GM10847 (cell line): ENCODE measurements at regions not wholly inside any gene's neighbourhood (a gene's known extent, or its start where the extent isn't known, plus 50 kb on each side); places are given as distances from the start of the nearest gene placed in this dataset.

Source experiments
- POLR2A ChIP-seq: IDR thresholded peaks from 2 replicates; pipeline ENCODE4 v1.6.1; 2011; ENCODE audit not compliant: insufficient read length; ENCODE audit errors: extremely low read depth

DNA sequence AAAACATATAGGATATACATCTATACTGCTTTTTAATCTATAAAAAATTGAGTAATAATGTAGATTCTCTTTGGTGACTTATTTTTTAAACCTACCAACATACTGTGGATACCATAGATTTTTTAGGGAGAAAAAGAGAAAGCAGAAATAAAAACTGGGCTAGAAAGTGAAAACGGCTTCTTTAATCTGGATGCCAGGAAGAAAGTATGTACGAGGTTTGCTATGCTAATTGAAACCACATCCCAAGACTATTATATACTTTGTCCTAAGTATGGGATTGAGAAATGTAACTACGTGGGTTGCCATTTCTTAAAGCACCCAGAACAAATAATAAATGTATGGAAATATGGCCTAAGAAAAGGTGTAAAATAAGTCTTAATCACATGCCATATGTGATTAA lies 129.0 kb upstream of the NFE2L3 start:
- TF ChIP-seq POLR2A: no peak

DNA sequence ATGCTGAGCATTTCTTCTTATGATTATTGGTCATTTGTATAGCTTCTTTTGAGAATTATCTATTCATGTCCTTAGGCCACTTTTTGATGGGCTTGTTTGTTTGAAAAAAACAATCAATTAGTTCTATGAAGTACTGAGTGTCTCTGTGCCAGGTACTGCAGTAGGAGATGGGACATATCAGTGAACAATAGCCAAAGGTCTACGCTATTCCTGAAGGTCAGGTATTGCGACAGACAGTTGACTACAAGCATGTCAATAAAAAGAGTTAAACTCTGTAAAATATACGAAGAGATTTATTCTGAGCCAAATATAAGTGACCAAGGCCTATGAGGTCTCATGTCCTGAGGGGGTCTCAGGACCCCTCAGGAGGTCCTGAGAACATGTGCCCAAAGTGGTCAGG lies 122.1 kb upstream of the NFE2L3 start:
- no peak for TF ChIP-seq POLR2A

DNA sequence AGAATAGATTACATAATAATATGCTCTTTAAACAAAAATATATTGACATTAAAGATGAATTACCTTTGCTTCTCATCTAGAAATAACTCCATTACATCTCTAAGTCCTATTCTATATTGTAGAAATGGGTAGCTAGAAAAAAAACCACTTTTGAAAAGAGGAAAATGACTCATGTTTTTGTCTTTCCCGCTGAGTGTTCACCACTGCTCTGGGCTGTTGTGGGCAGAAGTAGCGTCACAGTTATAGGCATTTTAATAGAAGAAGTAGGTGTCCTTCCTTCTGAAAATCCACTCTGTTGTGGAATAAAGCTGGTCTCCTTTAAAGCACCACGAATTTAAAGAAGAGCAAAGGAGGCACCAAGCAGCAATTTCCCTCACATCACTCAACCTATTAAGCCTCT lies 117.6 kb upstream of the NFE2L3 start:
- no peak for TF ChIP-seq POLR2A

DNA sequence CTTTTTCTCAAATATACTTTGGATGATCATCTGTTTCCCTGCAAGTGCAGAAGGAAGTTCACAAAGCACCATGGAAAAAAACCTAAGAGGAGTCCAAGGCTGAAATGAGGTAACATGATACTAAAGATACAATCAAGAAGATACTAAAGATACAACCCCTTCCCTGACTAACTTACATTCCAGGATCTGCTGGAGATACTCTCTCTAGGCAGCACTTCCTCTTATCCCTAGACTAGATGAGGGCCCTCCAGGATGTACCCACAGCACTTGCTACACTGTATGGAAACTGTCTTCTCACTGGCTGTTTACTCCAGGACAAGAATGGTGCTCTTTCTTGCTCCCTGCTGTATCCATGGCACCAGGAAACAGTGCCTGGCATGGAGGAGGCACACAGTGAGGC lies 116.4 kb upstream of the NFE2L3 start:
- TF ChIP-seq POLR2A: no peak

DNA sequence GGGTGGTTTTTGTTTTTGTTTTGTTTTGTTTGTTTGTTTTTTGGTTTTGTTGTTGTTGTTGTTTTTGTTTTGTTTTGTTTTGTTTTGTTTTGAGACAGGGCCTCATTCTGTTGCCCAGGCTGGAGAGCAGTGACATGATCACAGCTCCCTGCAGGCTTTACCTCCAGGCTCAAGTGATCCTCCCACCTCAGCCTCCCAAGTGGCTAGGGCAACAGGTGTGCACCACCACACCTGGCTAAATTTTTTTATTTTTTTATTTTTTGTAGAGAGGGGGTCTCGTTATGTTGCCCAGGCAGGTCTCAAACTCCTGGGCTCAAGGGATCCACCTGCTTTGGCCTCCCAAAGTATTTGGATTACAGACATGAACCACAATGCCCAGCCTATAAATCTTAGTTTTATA lies 115.9 kb upstream of the NFE2L3 start:
- no peak for TF ChIP-seq POLR2A

DNA sequence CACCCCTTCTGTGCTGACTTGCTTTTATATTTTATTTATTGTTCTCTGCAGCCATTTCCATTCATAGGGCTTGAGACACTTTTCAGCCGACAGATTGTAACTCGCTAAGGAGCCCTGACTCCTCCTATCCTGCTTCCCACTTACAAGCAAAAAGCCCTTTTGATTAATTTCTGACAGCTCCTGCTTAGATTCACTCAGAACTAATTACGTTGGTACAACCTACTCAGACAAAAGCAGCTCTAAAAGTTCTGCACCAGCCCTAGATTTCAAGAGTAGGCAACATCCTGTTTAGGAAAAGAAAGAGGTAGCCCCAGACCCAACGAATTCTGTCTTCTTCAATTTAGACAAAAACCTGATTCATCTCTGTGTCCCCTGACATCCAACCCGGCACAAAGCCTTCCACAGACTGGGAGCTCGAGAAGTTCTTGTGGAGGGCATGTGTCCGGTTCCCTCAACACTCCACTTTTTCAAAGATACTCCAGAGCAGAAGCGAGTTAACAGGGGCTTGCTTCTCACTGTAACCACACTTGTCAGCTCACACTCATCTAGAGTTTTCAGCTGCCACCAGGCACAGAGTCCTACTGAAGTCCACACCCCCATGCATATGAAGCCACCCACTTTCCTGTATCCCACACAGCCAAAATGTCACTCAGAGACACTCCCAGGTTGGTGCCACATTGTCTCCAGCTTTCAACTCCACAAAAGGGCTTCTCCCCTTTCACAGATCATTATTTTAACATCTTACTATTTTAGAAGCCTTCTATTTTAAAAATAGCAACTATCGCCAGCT lies 113.6 kb upstream of the NFE2L3 start:
- TF ChIP-seq POLR2A: no peak

DNA sequence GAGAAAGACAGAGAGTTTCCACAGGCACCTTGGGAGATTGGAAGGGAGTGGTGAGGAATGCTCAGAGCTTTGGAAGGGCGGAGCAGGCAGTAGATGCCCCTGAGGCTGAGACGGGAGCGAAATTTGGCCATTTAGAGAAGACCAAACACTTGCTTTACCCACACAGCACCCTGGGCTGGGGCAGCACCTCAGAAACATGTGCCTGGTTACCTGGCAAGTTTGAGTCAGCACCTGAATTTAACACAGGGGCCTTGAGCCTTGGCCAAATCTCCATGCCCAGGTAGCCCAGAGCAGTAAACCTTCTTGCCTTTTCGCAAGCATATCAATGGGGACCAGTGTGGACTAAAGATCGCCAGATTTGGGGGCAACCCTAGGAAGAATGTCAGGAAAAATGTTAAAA lies 111.9 kb upstream of the NFE2L3 start:
- no peak for TF ChIP-seq POLR2A

DNA sequence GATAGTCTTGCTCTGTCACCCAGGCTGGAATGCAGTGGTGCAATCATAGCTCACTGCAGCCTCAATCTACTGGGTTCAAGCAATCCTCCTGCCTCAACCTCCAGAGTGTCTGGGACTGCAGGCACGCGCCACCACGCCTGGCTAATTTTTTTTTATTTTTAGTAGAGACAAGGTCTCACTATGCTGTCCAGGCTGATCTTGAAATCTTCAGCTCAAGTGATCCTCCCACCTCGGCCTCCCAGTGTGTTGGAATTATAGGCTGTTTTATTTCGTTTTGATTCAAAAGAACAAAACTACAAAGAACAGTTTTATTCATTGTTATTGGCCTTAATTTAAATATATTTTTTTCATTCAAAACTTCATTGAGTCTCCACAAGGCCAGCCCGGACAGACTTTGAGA lies 109.8 kb upstream of the NFE2L3 start:
- TF ChIP-seq POLR2A: no peak

DNA sequence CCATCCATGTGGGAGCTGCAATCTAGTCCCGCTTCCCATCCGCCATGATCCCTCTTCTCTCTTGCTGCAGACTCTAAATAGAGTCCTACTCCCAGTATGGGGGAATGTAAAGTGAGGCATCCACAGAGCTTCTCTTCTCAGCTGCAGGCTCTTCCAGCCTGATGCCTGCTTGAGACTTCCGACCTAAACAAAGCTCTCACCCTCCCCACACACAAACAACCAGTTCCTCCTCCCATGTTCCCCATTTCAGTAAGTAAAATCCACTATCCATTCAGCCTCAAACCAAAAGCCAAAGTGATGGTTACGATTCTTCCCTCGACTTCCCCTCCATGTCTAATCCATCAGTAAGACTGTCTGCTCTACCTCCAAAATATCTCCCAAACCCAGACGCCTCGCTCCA lies 108.2 kb upstream of the NFE2L3 start:
- TF ChIP-seq POLR2A: no peak

DNA sequence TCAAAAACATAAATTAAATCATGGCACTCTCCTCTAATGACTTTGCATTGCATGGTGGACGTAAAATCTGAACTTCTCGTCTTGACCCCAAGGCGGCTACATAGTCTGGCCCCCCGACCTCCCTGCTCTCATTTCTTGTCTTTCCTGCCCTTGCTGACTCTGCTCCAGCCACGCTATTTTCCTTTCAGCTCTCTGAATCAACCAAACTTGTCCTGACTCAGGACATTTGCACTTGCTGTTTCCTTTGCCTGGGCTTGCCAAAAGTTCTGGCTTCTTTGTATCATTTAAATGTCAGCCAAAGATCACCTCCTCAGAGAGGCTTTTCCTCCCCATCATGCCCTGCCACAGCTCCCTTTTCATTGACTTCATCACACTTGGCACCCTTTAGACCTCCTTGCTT lies 107.7 kb upstream of the NFE2L3 start:
- no peak for TF ChIP-seq POLR2A

DNA sequence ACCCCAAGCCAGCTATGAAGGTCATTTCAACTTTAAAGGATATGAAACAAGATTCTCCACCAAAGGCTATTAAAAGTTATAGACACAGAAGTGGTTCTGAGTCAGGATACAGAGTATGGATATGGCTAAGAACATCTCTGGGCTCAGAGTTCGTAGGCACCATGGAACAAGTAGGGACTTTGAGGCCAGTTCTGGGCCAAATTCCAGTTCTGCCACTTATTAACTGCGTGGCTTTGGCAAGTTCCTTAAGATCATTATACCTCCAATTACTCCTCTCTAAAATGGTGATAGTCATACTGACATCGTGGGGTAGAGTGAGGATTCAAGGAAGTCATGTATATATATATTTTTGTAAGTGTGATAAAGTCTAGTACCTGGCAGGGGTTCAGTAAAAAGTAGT lies 105.8 kb upstream of the NFE2L3 start:
- no peak for TF ChIP-seq POLR2A

DNA sequence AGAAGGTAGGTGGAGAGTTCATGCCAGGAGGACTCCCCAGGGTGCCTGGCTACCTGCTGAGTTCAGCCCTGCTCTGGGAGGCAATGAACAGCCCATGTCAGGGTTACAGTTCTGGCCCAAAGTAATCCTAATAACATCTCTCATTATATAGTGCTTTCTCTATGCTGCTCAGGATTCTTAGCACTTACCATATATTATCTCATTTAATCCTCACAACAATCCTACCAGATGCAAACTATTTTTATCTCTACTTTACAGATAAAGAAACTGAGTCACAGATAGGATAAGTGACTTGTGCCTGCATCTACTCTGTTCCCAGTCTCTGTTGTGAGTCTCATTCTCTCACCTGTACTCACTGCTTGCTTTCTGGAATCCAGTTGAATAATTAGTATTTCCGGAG lies 105.1 kb upstream of the NFE2L3 start:
- TF ChIP-seq POLR2A: no peak

DNA sequence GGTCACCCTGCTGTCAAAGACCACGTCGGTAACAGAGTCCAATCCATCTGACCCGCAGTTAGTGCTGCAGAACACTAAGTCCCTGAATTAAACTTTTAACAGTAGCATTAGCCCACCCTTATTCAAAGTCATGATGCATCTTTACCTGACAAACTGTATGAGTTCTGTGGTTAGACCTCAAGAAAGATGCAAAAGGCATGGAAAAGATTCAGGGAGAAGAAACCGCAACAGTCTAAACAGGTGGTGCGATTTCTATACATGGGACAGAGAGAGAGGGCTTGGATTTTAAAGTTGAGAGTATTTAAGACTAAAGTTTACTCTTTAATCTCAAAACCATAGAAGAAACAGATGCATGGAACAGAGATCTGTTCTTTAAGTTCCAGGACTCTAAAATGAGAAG lies 103.3 kb upstream of the NFE2L3 start:
- TF ChIP-seq POLR2A: no peak

DNA sequence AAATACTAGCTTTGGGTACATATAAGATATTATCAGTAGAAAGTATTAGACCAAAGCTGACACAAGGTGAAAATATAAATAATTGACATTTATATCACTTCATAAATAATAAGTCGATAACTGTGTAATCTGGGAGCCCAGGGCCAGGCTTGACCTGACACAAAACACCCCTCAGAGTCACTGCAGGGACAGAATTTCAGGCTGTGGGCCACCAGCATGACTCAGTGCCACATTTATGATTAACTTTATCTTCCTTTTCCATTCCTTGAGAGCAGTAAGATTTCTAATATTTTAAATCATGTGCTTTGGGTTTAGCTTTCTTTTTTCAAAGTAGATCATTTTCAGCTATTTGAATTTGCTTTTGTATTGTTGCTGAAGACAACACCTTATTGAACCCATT lies 102.9 kb upstream of the NFE2L3 start:
- no peak for TF ChIP-seq POLR2A

DNA sequence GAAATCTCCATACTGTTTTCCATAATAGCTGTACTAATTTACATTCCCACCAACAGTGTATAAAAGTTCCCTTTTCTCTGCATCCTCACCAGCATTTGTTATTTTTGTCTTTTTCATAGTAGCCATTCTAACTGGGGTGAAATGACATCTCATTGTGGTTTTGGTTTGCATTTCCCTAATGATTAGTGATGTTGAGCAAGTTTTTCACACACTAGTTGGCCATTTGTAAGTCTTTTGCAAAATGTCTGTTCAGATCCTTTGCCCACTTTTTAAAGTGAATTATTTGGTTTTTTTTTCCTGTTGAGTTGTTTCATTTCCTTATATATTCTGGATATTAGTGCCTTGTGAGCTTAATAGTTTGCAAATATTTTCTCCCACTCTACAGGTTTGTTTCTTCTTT lies 101.0 kb upstream of the NFE2L3 start:
- no peak for TF ChIP-seq POLR2A

DNA sequence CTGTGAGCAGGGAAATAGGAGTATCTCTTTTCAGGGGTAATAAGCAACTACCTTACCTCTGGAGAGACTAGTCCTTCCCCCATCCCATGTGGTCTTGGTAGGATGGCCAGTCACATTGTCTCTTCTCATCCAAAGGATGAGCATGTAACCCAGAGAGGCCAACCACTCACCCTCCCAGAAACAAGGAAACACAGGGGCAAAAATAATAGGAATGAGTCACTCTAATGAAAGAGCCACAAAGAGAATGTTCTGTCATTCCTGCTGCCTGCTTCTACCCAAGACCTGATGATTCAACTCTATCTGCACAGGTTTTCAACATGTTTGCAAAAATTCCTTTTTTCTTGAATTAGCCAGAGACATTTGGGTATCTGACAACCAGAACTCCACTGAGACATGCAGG lies 99.3 kb upstream of the NFE2L3 start:
- TF ChIP-seq POLR2A: no peak

DNA sequence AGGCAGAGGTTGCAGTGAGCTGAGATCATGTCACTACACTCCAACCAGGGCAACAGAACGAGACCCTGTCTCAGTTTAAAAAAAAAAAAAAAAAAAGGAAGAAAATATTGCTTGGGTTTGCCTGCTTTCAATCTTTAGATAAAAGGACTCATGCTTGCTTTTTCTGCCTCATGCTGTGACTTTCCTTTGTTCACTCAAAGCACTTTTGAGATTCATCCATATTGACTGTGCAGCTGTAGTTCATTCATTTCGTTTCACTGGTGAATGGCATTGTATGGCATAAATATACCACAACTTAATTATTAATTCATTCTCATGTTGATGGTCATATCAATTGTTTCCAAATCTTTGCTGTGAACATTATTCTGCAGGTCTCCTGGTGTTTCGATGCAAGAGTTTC lies 97.6 kb upstream of the NFE2L3 start:
- no peak for TF ChIP-seq POLR2A
